Colonic mucosa (tissue), 4 donors: ENCODE measurements at regions not wholly inside any gene's neighbourhood (a gene's known extent, or its start where the extent isn't known, plus 50 kb on each side); places are given as distances from the start of the nearest gene placed in this dataset.

Experiments used
- DNase-seq: peaks from one replicate; pipeline ENCODE4 v3.0.0-alpha.2; 2020
- H3K27ac ChIP-seq: fragments of 200-600 bp; one replicate; pipeline ENCODE4 v1.8.0; 2021
- H3K27me3 ChIP-seq: fragments of 200-600 bp; one replicate; pipeline ENCODE4 v1.8.0; 2021
- H3K36me3 ChIP-seq: fragments of 200-600 bp; one replicate; pipeline ENCODE4 v1.8.0; 2021
- H3K4me1 ChIP-seq: fragments of 200-600 bp; one replicate; pipeline ENCODE4 v1.8.0; 2021; ENCODE audit warnings: mild to moderate bottlenecking
- H3K4me3 ChIP-seq: fragments of 200-600 bp; one replicate; pipeline ENCODE4 v1.8.0; 2021
- H3K9ac ChIP-seq, 2 donors: one replicate each; pipeline ENCODE4 v1.7.0; 2013; ENCODE audit warnings: control low read depth in 2 of 2, low read depth in 2 of 2, low read length in 2 of 2
- H3K9me3 ChIP-seq: fragments of 200-600 bp; one replicate; pipeline ENCODE4 v1.8.0; 2021
- intact Hi-C: fragments of 100-400 bp; cut with DNase I; formaldehyde crosslinking; loops from one replicate; pipeline ENCODE4 v1.14.1; 2022
- TF ChIP-seq, protein P1 (sequence below): fragments of 200-600 bp; IDR thresholded peaks from one replicate; pipeline ENCODE4 v1.8.0; 2022; ENCODE audit warnings: antibody characterized with exemption, mild to moderate bottlenecking
- donor health status: healthy.
- donor health status: DM: no; HTN: no; CAD: no.
- donor health status: DM: no; HTN: no; CAD: no.

- H3K4me1 ChIP-seq: no peaks in the 10 kb centered on the region
- H3K9ac ChIP-seq: no peak overlapping the region
- H3K36me3 ChIP-seq: no peaks in the 10 kb centered on the region
- no peaks in the 10 kb centered on the region for H3K9me3 ChIP-seq
- no peak overlapping the region for H3K4me3 ChIP-seq
- DNase-seq: no peak
- H3K27ac ChIP-seq: no peak overlapping the region
- intact Hi-C loops: loop anchor here (10.0 kb wide), 1 partner anchor 769 kb away; the partner anchor contains the start of gene ALCAM
- TF ChIP-seq, protein P1, sequence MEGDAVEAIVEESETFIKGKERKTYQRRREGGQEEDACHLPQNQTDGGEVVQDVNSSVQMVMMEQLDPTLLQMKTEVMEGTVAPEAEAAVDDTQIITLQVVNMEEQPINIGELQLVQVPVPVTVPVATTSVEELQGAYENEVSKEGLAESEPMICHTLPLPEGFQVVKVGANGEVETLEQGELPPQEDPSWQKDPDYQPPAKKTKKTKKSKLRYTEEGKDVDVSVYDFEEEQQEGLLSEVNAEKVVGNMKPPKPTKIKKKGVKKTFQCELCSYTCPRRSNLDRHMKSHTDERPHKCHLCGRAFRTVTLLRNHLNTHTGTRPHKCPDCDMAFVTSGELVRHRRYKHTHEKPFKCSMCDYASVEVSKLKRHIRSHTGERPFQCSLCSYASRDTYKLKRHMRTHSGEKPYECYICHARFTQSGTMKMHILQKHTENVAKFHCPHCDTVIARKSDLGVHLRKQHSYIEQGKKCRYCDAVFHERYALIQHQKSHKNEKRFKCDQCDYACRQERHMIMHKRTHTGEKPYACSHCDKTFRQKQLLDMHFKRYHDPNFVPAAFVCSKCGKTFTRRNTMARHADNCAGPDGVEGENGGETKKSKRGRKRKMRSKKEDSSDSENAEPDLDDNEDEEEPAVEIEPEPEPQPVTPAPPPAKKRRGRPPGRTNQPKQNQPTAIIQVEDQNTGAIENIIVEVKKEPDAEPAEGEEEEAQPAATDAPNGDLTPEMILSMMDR: no peak
- H3K27me3 ChIP-seq: no peaks in the 10 kb centered on the region
Measured at GRCh38 chr3:104596054-104596453, 770.7 kb upstream of the ALCAM start.

DNA sequence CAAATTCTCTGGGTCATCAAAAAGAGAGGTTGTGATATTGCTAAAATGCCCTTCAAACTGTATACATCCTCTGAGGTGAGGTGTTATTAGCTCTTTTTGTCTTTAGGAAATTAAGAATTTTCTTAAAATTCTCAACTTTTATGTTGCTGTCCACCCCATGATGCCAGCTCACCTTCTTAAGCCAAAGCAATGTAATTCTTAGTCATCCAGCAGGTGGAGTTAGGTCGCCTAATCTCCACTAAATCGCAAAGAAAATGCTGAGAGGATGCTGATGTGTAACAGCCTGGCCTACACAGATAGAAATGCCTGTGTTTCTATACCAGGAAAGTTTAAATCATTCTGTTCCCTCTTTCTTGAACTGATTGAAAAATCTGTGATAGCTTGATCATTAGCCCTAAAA lies 770.2 kb upstream of the ALCAM start:
- intact Hi-C loops: loop anchor here (10.0 kb wide), 1 partner anchor 768 kb away; the partner anchor contains the start of gene ALCAM
- no peak for DNase-seq
- H3K4me1 ChIP-seq: no peaks in the 10 kb centered on the region
- no peak overlapping the region for H3K9ac ChIP-seq
- H3K36me3 ChIP-seq: no peaks in the 10 kb centered on the region
- no peaks in the 10 kb centered on the region for H3K9me3 ChIP-seq
- H3K27ac ChIP-seq: no peak overlapping the region
- no peak overlapping the region for H3K4me3 ChIP-seq
- no peaks in the 10 kb centered on the region for H3K27me3 ChIP-seq
- TF ChIP-seq, protein P1: no peak

GRCh38 chr3:104598848-104599511 lies 767.7 kb upstream of the ALCAM start:
- Histone ChIP-seq H3K9ac (no peak overlapping the region), H3K9me3 (no peaks in the 10 kb centered on the region), H3K4me1 (no peaks in the 10 kb centered on the region), H3K36me3 (no peaks in the 10 kb centered on the region), H3K4me3 (no peak overlapping the region), H3K27me3 (no peaks in the 10 kb centered on the region), H3K27ac (no peak overlapping the region)
- DNase-seq: peak; percentile 29
- intact Hi-C loops: loop anchor here (10.0 kb wide), 1 partner anchor 766 kb away; the partner anchor contains the start of gene ALCAM
- TF ChIP-seq, protein P1: no peak

DNA sequence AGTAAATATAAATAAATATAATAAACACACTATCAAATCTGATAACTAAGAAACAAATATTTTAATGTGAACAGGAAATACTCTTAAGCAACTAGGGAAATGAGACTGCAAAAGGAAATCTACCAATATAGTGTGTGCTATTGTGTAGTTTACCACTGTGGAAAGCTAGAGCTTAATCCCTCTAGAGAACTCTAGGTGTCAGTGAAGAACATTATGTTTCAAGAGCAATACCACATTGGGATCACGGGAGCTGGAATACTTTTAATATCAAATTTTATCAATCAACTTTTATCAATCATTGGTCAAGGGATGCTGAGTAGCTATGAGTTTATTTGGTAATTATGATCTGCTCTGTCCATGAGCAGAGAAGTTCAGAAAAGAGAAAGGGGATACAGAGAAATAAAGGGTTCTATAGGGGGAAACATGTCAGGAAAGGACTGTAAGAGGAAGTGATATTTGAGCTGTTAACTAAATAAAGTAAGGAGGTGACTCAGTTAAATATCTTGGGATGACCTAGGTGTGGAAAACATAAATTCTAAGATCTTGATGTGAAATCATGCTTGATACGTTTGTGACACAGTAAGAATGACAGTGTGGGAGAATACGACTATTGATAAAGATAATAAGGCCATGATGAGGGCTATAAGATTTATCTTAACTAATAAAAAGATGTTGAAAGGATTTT lies 762.2 kb upstream of the ALCAM start:
- no peak for DNase-seq
- no peak overlapping the region for H3K27ac ChIP-seq
- H3K27me3 ChIP-seq: no peaks in the 10 kb centered on the region
- no peak overlapping the region for H3K4me3 ChIP-seq
- TF ChIP-seq, protein P1: no peak
- intact Hi-C loops: no loop called here
- no peaks in the 10 kb centered on the region for H3K4me1 ChIP-seq
- no peaks in the 10 kb centered on the region for H3K36me3 ChIP-seq
- no peaks in the 10 kb centered on the region for H3K9me3 ChIP-seq
- no peak overlapping the region for H3K9ac ChIP-seq

DNA sequence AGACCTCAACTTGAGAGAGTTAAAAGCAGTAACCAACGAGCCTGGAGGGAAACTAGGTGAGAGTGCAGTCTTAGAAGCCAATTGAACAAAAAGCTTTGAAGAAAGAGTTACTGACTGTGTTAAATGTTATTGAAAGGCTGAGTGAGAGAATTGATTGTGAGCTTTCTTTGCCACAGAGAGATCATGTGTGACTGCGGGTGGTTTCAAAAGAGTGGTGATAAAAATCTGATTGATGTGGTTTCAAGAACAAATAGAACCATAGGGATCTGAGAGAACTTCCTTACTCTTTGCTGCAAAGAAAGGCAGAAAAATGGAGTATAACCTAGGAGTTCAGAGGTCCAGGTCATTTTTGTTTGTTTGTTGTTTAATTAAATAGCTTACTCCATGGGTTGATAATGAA lies 759.9 kb upstream of the ALCAM start:
- H3K9ac ChIP-seq: no peak overlapping the region
- no peaks in the 10 kb centered on the region for H3K4me1 ChIP-seq
- no peak overlapping the region for H3K27ac ChIP-seq
- H3K27me3 ChIP-seq: no peaks in the 10 kb centered on the region
- H3K36me3 ChIP-seq: no peaks in the 10 kb centered on the region
- intact Hi-C loops: no loop called here
- no peak overlapping the region for H3K4me3 ChIP-seq
- no peak for DNase-seq
- TF ChIP-seq, protein P1: no peak
- H3K9me3 ChIP-seq: no peaks in the 10 kb centered on the region
